ENCODE measurements at regions not wholly inside any gene's neighbourhood (a gene's known extent, or its start where the extent isn't known, plus 50 kb on each side); places are given as distances from the start of the nearest gene placed in this dataset.

DNA sequence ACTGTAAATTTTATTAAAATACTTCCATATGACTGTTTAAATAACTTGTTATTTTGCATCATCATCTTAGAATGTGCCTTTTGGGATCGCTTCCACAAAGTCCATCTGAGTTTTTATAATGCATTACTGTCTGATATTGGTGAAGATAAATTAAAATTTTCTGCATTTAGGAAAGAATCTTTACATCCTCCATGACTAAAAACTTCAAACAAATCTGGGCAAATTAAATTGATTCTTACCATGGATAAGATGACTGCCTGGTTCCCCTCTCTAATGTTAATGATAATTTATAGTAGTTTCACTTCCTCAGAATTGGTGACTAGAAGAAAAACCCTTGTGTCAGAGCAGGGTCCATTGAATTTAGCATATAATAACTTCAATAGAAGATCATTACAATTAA is 94.7 kb upstream of the SLC38A4 start:
- intact Hi-C loops (cut with DNase I), result loop anchor here (10.0 kb wide), 1 partner anchor 236 kb away; no protein-coding TSS in a partner anchor
- TF ChIP-seq CTCF (IDR thresholded peaks at IDR 0.05) (no peak), POLR2A (IDR thresholded peaks at IDR 0.05) (no peak)
- 88 to 100% methylated on average over 1 of the region's 1 CpG for WGBS, 2 donors
- Histone ChIP-seq H3K27ac (no peak overlapping the region), H3K36me3 (replicated peaks in 1 of 2; ENCODE audit: insufficient read depth in 1 of 2, low read depth in 2 of 2) (no peaks in the 10 kb centered on the region), H3K4me3 (no peak overlapping the region), H3K27me3 (no peaks in the 10 kb centered on the region), H3K9me3 (no peaks in the 10 kb centered on the region), H3K4me1 (no peaks in the 10 kb centered on the region)
- ATAC-seq (no peak), DNase-seq (no peak)

GRCh38 chr12:46921048-46921763 is 95.4 kb upstream of the SLC38A4 start:
- DNase-seq (no peak), ATAC-seq (no peak)
- H3K36me3 ChIP-seq (replicated peaks in 1 of 2; ENCODE audit: insufficient read depth in 1 of 2, low read depth in 2 of 2), result no peaks in the 10 kb centered on the region
- H3K9me3 ChIP-seq, result no peaks in the 10 kb centered on the region
- intact Hi-C loops (cut with DNase I), result loop anchor here (10.0 kb wide), 1 partner anchor 236 kb away; no protein-coding TSS in a partner anchor
- H3K27me3 ChIP-seq, result no peaks in the 10 kb centered on the region
- no peaks in the 10 kb centered on the region for H3K4me1 ChIP-seq
- no peak overlapping the region for H3K27ac ChIP-seq
- TF ChIP-seq POLR2A (IDR thresholded peaks at IDR 0.05), result no peak
- no peak for TF ChIP-seq CTCF (IDR thresholded peaks at IDR 0.05)
- no peak overlapping the region for H3K4me3 ChIP-seq
- 87 to 94% methylated on average over 3 of the region's 3 CpGs for WGBS, 2 donors

DNA sequence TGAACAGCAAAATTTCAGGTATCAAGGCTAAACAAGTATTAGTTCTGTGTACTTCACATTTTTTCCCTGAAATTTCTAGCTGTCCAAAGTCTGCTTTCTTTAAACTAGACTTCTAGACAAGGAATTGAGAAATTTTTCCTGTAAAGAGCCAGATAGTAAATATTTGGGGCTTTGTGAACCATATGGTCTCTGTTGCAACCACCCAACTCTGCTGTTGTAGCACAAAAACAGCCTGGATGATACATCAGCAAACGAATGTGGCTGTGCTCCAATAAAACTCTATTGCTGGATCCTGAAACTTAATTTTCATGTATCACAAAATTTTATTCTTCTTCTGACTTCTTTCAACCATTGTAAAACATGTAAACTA is 96.0 kb upstream of the SLC38A4 start:
- Histone ChIP-seq H3K36me3 (replicated peaks in 1 of 2; ENCODE audit: insufficient read depth in 1 of 2, low read depth in 2 of 2) (no peaks in the 10 kb centered on the region), H3K27ac (no peak overlapping the region), H3K27me3 (no peaks in the 10 kb centered on the region), H3K4me3 (no peak overlapping the region), H3K4me1 (no peaks in the 10 kb centered on the region), H3K9me3 (no peaks in the 10 kb centered on the region)
- intact Hi-C loops (cut with DNase I), result loop anchor here (10.0 kb wide), 1 partner anchor 237 kb away; no protein-coding TSS in a partner anchor
- TF ChIP-seq CTCF (IDR thresholded peaks at IDR 0.05) (no peak), POLR2A (IDR thresholded peaks at IDR 0.05) (no peak)
- DNase-seq, result peak in 1 of 4 donors; percentile 26
- WGBS, 2 donors, result 53 to 68% methylated on average over 1 of the region's 1 CpG
- ATAC-seq, result no peak

GRCh38 chr12:46926526-46926925 is 100.7 kb upstream of the SLC38A4 start:
- Histone ChIP-seq H3K4me3 (no peak overlapping the region), H3K36me3 (replicated peaks in 1 of 2; ENCODE audit: insufficient read depth in 1 of 2, low read depth in 2 of 2) (no peaks in the 10 kb centered on the region), H3K9me3 (no peaks in the 10 kb centered on the region), H3K4me1 (no peaks in the 10 kb centered on the region), H3K27me3 (no peaks in the 10 kb centered on the region), H3K27ac (no peak overlapping the region)
- 68 to 81% methylated on average over 2 of the region's 2 CpGs for WGBS, 2 donors
- intact Hi-C loops (cut with DNase I), result loop anchor here (10.0 kb wide), 1 partner anchor 242 kb away; no protein-coding TSS in a partner anchor
- DNase-seq (no peak), ATAC-seq (no peak)
- TF ChIP-seq POLR2A (IDR thresholded peaks at IDR 0.05) (no peak), CTCF (IDR thresholded peaks at IDR 0.05) (no peak)

- Histone ChIP-seq H3K9me3 (no peaks in the 10 kb centered on the region), H3K27ac (no peak overlapping the region), H3K36me3 (replicated peaks in 1 of 2; ENCODE audit: insufficient read depth in 1 of 2, low read depth in 2 of 2) (no peaks in the 10 kb centered on the region), H3K27me3 (no peaks in the 10 kb centered on the region), H3K4me3 (no peak overlapping the region), H3K4me1 (no peaks in the 10 kb centered on the region)
- ATAC-seq (no peak), DNase-seq (no peak)
- WGBS, 2 donors, result 54 to 57% methylated on average over 1 of the region's 1 CpG
- TF ChIP-seq POLR2A (IDR thresholded peaks at IDR 0.05), result no peak
- TF ChIP-seq CTCF (IDR thresholded peaks at IDR 0.05), result no peak
- intact Hi-C loops (cut with DNase I), result no loop called here
Observed at GRCh38 chr12:46930101-46930500, 104.3 kb upstream of the SLC38A4 start.
